HepG2 (cell line): ENCODE measurements at regions not wholly inside any gene's neighbourhood (a gene's known extent, or its start where the extent isn't known, plus 50 kb on each side); places are given as distances from the start of the nearest gene placed in this dataset.

Experiments
- CBFB ChIP-seq: sonication (generic); formaldehyde crosslinking; IDR thresholded peaks from 2 replicates; pipeline ENCODE4 v1.4.0; 2020; ENCODE audit warnings: missing genetic modification reagents
- MAFK ChIP-seq, 2 experiments: IDR thresholded peaks in 1 of 2; conservative IDR thresholded peaks in 1 of 2; 2 replicates each; pipeline ENCODE4 v1.6.1; 2011; ENCODE audit warnings: improper control_type of control experiment in 2 of 2, low read length in 2 of 2
- NR2F1 ChIP-seq, 2 experiments: fragments of 450-650 bp in 1 of 2; formaldehyde crosslinking in 1 of 2; IDR thresholded peaks; 2 replicates each; pipeline versions ENCODE4 v1.5.0 to v1.6.1; 2016 to 2020; ENCODE audit warnings: mild to moderate bottlenecking in 1 of 2, missing compliant biosample characterization in 1 of 2, missing genetic modification reagents in 1 of 2, moderate library complexity in 1 of 2
- SIN3A ChIP-seq: IDR thresholded peaks from 2 replicates; pipeline ENCODE4 v1.6.1; 2011; ENCODE audit warnings: low read depth, mild to moderate bottlenecking, control low read depth, low read length, borderline replicate concordance
- SMC3 ChIP-seq: IDR thresholded peaks from 2 replicates; pipeline ENCODE4 v1.6.1; 2011; ENCODE audit warnings: low read length, improper control_type of control experiment
- TAF1 ChIP-seq: sonication (generic); formaldehyde crosslinking; IDR thresholded peaks from 2 replicates; pipeline ENCODE4 v1.4.0; 2020; ENCODE audit warnings: missing genetic modification reagents
- ZNF3 ChIP-seq: IDR thresholded peaks from 2 replicates; pipeline ENCODE4 v1.7.0; 2017; ENCODE audit warnings: inconsistent platforms
- ZNF512B ChIP-seq: sonication (generic); formaldehyde crosslinking; IDR thresholded peaks from 2 replicates; pipeline ENCODE4 v1.5.1; 2020; ENCODE audit warnings: missing genetic modification reagents, mild to moderate bottlenecking, borderline replicate concordance
- ZNF549 ChIP-seq: sonication (generic); formaldehyde crosslinking; IDR thresholded peaks from 2 replicates; pipeline ENCODE4 v1.5.0; 2020; ENCODE audit warnings: missing genetic modification reagents
- TF ChIP-seq, protein P1 (sequence below), 2 experiments: IDR thresholded peaks; 2 replicates each; pipeline ENCODE4 v1.6.1; 2011 to 2012; ENCODE audit warnings: low read length in 2 of 2, borderline replicate concordance in 1 of 2, low read depth in 1 of 2, mild to moderate bottlenecking in 1 of 2, moderate library complexity in 1 of 2
- TF ChIP-seq, protein P2 (sequence below): sonication (generic); formaldehyde crosslinking; IDR thresholded peaks from 2 replicates; pipeline ENCODE4 v1.5.0; 2020; ENCODE audit warnings: mild to moderate bottlenecking, missing genetic modification reagents, moderate library complexity
- TF ChIP-seq, protein P3 (sequence below), 2 experiments: sonication (generic) in 1 of 2; formaldehyde crosslinking in 1 of 2; IDR thresholded peaks; 2 replicates each; pipeline versions ENCODE4 v1.5.1 to v1.6.1; 2011 to 2020; ENCODE audit warnings: borderline replicate concordance in 1 of 2, low read depth in 1 of 2, low read length in 1 of 2, mild to moderate bottlenecking in 1 of 2, missing genetic modification reagents in 1 of 2, moderate library complexity in 1 of 2

DNA sequence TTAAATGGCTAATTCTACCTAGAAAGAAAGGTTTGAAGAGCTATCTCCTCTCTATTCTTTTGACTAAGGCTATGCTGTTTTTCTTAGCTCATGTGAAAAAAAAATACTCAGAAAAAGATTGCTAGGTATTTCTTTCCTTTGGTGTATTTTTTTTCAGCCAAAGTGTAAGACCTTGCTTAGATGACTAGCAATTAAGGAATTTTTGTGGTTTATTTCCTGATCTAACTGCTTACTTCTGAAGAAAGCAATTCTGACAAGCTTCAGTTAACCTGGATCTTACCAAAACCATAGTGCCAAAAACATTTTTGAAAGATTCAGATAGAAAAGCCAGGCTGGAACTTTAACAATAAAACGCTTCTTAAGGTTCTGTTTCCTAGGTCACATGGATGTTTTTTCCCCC is 315.6 kb downstream of the SOX2 start:
- no peak for TF ChIP-seq TAF1 (CRISPR knock-in tag)
- TF ChIP-seq ZNF3 (CRISPR knock-in tag), result no peak
- no peak for TF ChIP-seq CBFB (CRISPR knock-in tag)
- TF ChIP-seq, protein P1, sequence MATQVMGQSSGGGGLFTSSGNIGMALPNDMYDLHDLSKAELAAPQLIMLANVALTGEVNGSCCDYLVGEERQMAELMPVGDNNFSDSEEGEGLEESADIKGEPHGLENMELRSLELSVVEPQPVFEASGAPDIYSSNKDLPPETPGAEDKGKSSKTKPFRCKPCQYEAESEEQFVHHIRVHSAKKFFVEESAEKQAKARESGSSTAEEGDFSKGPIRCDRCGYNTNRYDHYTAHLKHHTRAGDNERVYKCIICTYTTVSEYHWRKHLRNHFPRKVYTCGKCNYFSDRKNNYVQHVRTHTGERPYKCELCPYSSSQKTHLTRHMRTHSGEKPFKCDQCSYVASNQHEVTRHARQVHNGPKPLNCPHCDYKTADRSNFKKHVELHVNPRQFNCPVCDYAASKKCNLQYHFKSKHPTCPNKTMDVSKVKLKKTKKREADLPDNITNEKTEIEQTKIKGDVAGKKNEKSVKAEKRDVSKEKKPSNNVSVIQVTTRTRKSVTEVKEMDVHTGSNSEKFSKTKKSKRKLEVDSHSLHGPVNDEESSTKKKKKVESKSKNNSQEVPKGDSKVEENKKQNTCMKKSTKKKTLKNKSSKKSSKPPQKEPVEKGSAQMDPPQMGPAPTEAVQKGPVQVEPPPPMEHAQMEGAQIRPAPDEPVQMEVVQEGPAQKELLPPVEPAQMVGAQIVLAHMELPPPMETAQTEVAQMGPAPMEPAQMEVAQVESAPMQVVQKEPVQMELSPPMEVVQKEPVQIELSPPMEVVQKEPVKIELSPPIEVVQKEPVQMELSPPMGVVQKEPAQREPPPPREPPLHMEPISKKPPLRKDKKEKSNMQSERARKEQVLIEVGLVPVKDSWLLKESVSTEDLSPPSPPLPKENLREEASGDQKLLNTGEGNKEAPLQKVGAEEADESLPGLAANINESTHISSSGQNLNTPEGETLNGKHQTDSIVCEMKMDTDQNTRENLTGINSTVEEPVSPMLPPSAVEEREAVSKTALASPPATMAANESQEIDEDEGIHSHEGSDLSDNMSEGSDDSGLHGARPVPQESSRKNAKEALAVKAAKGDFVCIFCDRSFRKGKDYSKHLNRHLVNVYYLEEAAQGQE (IDR thresholded peaks at IDR 0.05; ENCODE audit: borderline replicate concordance in 1 of 2, low read depth in 1 of 2, low read length in 2 of 2), result no peak
- no peak for TF ChIP-seq SMC3
- no peak for TF ChIP-seq ZNF512B (CRISPR knock-in tag)
- TF ChIP-seq NR2F1 (CRISPR knock-in tag; IDR thresholded peaks at IDR 0.05), result no peak
- no peak for TF ChIP-seq ZNF549
- TF ChIP-seq, protein P2, sequence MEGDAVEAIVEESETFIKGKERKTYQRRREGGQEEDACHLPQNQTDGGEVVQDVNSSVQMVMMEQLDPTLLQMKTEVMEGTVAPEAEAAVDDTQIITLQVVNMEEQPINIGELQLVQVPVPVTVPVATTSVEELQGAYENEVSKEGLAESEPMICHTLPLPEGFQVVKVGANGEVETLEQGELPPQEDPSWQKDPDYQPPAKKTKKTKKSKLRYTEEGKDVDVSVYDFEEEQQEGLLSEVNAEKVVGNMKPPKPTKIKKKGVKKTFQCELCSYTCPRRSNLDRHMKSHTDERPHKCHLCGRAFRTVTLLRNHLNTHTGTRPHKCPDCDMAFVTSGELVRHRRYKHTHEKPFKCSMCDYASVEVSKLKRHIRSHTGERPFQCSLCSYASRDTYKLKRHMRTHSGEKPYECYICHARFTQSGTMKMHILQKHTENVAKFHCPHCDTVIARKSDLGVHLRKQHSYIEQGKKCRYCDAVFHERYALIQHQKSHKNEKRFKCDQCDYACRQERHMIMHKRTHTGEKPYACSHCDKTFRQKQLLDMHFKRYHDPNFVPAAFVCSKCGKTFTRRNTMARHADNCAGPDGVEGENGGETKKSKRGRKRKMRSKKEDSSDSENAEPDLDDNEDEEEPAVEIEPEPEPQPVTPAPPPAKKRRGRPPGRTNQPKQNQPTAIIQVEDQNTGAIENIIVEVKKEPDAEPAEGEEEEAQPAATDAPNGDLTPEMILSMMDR, result no peak
- TF ChIP-seq MAFK (conservative IDR thresholded peaks at IDR 0.05 in 1 of 2, IDR thresholded peaks at IDR 0.05 in 1 of 2; ENCODE audit: low read length in 2 of 2), result no peak
- TF ChIP-seq SIN3A, result no peak
- TF ChIP-seq, protein P3, sequence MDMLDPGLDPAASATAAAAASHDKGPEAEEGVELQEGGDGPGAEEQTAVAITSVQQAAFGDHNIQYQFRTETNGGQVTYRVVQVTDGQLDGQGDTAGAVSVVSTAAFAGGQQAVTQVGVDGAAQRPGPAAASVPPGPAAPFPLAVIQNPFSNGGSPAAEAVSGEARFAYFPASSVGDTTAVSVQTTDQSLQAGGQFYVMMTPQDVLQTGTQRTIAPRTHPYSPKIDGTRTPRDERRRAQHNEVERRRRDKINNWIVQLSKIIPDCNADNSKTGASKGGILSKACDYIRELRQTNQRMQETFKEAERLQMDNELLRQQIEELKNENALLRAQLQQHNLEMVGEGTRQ (IDR thresholded peaks at IDR 0.05; ENCODE audit: low read depth, low read length), result no peak
- TF ChIP-seq, protein P3 (CRISPR knock-in tag; IDR thresholded peaks at IDR 0.05; ENCODE audit: borderline replicate concordance), result no peak
